HFF-Myc (cell line): ENCODE measurements at regions not wholly inside any gene's neighbourhood (a gene's known extent, or its start where the extent isn't known, plus 50 kb on each side); places are given as distances from the start of the nearest gene placed in this dataset.

Experiments
- DNase-seq: peaks from one replicate; pipeline ENCODE4 v3.0.0-alpha.2; 2011; ENCODE audit warnings: low read depth; ENCODE audit errors: extremely low read depth
- H3K4me3 ChIP-seq: replicated peaks from 2 replicates; pipeline ENCODE4 v1.5.1; 2011; ENCODE audit warnings: low read depth, mild to moderate bottlenecking, control low read depth, low read length
- CTCF ChIP-seq: IDR thresholded peaks from 2 replicates; pipeline ENCODE4 v1.5.1; 2012; ENCODE audit warnings: mild to moderate bottlenecking, low read depth, low read length, control low read depth; ENCODE audit errors: missing control alignments

- DNase-seq, result no peak
- no peak for TF ChIP-seq CTCF
- no peak overlapping the region for H3K4me3 ChIP-seq
These were observed 877.8 kb downstream of the ANKRD7 start for GRCh38 chr7:119102291-119102690.

GRCh38 chr7:119105381-119105780 is 880.9 kb downstream of the ANKRD7 start:
- TF ChIP-seq CTCF, result no peak
- no peak for DNase-seq

GRCh38 chr7:119123326-119123725 is 898.8 kb downstream of the ANKRD7 start:
- TF ChIP-seq CTCF, result no peak
- no peak for DNase-seq
- H3K4me3 ChIP-seq, result no peak overlapping the region

More at GRCh38 chr7:119105381-119105780, 880.9 kb downstream of the ANKRD7 start:
- no peak overlapping the region for H3K4me3 ChIP-seq

- no peak for DNase-seq
- no peak for TF ChIP-seq CTCF
These were observed 903.2 kb downstream of the ANKRD7 start for GRCh38 chr7:119127706-119128105.

GRCh38 chr7:119132436-119132835 is 907.9 kb downstream of the ANKRD7 start:
- DNase-seq, result no peak
- H3K4me3 ChIP-seq, result no peak overlapping the region
- no peak for TF ChIP-seq CTCF

More at GRCh38 chr7:119127706-119128105, 903.2 kb downstream of the ANKRD7 start:
- no peak overlapping the region for H3K4me3 ChIP-seq

- no peak overlapping the region for H3K4me3 ChIP-seq
- DNase-seq, result no peak
- no peak for TF ChIP-seq CTCF
These were observed 942.9 kb downstream of the ANKRD7 start for GRCh38 chr7:119167431-119167830.

- H3K4me3 ChIP-seq, result no peak overlapping the region
- no peak for DNase-seq
- TF ChIP-seq CTCF, result no peak
These were observed 947.5 kb downstream of the ANKRD7 start for GRCh38 chr7:119172043-119172442.
